Ovary (tissue), 7 donors: ENCODE measurements at regions not wholly inside any gene's neighbourhood (a gene's known extent, or its start where the extent isn't known, plus 50 kb on each side); places are given as distances from the start of the nearest gene placed in this dataset.

Experiments
- DNase-seq, 5 donors: peaks; one replicate each; pipeline ENCODE4 v3.0.0-alpha.2; 2019 to 2020
- H3K27ac ChIP-seq, 2 donors: fragments of 200-600 bp; one replicate each; pipeline versions ENCODE4 v1.5.1 to v1.8.0; 2019 to 2022
- H3K27me3 ChIP-seq: fragments of 200-600 bp; one replicate; pipeline ENCODE4 v1.8.0; 2022
- H3K36me3 ChIP-seq: fragments of 200-600 bp; sonication (generic); one replicate; pipeline ENCODE4 v1.5.1; 2019
- H3K4me1 ChIP-seq: one replicate; pipeline ENCODE4 v1.8.1; 2013; ENCODE audit warnings: mild to moderate bottlenecking, moderate library complexity; ENCODE audit not compliant: insufficient read depth
- H3K4me3 ChIP-seq: fragments of 200-600 bp; sonication (generic); one replicate; pipeline ENCODE4 v1.5.1; 2017
- H3K9me3 ChIP-seq, 2 donors: fragments of 200-600 bp in 1 of 2; sonication (generic) in 1 of 2; one replicate each; pipeline versions ENCODE4 v1.5.1 to v1.8.1; 2013 to 2019; ENCODE audit warnings: mild to moderate bottlenecking in 1 of 2, moderate library complexity in 1 of 2
- CTCF ChIP-seq, 3 donors: fragments of 450-650 bp in 2 of 3; fragments of 200-600 bp in 1 of 3; IDR thresholded peaks; one replicate each; pipeline versions ENCODE4 v1.5.1 to v1.8.0; 2016 to 2022; ENCODE audit warnings: antibody characterized with exemption in 3 of 3, mild to moderate bottlenecking in 1 of 3
- EP300 ChIP-seq: sonication (generic); formaldehyde crosslinking; IDR thresholded peaks from one replicate; pipeline ENCODE4 v1.6.1; 2017; ENCODE audit warnings: antibody characterized with exemption
- POLR2A ChIP-seq: fragments of 450-650 bp; IDR thresholded peaks from one replicate; pipeline ENCODE4 v1.6.1; 2017; ENCODE audit warnings: antibody characterized with exemption, mild to moderate bottlenecking, moderate library complexity
- WGBS, 3 donors: extraction: QIAGEN DNeasy Blood & Tissue Kit in 1 of 3; methylation state at CpG; one replicate each; pipeline versions ENCODE4 v1.1.5 to v1.1.7; 2013 to 2017; 5-methylcytosine and 5-hydroxymethylcytosine counted together
- intact Hi-C, 4 donors: fragments of 100-400 bp; cut with DNase I; formaldehyde crosslinking; loops; one replicate each; pipeline versions ENCODE4 v1.11.0 to v1.15.1; 2022 to 2023
- donor health status: DM: no; HTN: no; CAD: no; lungs with moderate emphysema.
- donor health status: DM: no; HTN: no; CAD: no.
- donor health status: Bipolar disorder and iron deficiency.
- donor health status: DM: no; HTN: no; CAD: no.
- donor health status: DM: yes; HTN: yes; CAD: no.

DNA sequence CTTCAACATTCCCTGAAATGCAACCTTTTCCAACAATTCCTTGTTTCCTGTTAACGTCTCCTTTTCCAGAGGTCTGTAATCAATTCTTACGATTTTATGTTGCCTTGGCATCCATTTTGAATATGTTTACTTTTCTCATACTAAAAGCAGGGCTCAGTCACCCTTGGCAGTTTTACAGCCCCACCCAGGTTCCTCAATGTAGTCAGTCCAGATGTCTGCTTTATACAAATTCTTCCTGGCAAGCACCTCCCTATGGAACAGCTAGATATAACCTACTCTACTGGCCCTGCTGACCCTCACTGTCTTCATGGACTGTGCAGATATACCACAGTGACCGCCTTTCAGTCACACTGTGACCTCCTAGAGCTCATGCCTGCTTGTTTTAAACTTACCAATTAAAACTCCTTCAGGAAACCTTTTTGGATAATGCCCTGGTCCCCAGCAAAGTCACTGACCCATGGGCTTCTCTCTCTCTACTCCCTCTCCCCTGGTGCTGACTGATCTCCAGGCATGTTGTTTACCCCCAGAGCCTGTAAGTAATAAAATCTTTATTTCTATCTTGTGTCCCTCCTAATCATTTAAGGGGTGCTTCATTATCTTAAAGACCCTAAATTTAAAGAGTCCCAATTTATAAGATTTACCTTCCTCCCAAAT is 147.1 kb upstream of the STEAP1 start:
- H3K36me3 ChIP-seq: no peaks in the 10 kb centered on the region
- H3K27ac ChIP-seq: no peak overlapping the region
- no peak overlapping the region for H3K4me3 ChIP-seq
- WGBS, 3 donors: 55 to 79% (median 69%) methylated on average over 3 of the region's 3 CpGs
- no peaks in the 10 kb centered on the region for H3K27me3 ChIP-seq
- H3K4me1 ChIP-seq: no peaks in the 10 kb centered on the region
- intact Hi-C loops: no loop called here
- TF ChIP-seq CTCF (IDR thresholded peaks at IDR 0.05) (no peak), EP300 (no peak), POLR2A (no peak)
- H3K9me3 ChIP-seq: no peaks in the 10 kb centered on the region
- no peak for DNase-seq

DNA sequence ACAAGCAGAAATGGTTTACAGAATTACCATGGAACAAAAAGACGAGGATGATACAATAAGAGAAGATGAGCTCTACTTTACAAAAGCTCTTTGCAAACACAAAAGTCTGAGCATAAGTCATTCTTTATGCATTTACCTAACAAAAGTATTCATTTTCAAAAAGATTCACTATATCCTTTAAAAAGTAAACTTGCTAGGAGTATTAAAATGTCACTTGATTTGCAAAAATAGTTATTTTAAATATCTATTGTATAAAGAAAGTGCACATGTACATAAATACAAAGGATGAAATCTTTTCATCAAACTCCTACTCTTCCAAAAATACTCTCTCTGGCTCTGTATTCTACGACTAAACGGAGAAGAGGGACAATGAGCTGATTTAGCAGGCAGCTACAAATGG is 146.4 kb upstream of the STEAP1 start:
- intact Hi-C loops: no loop called here
- WGBS, 3 donors: 61 to 71% (median 63%) methylated on average over 3 of the region's 3 CpGs
- Histone ChIP-seq H3K36me3 (no peaks in the 10 kb centered on the region), H3K4me1 (no peaks in the 10 kb centered on the region), H3K4me3 (no peak overlapping the region), H3K27me3 (no peaks in the 10 kb centered on the region), H3K9me3 (no peaks in the 10 kb centered on the region), H3K27ac (no peak overlapping the region)
- TF ChIP-seq EP300 (no peak), CTCF (IDR thresholded peaks at IDR 0.05) (no peak), POLR2A (no peak)
- DNase-seq: no peak

DNA sequence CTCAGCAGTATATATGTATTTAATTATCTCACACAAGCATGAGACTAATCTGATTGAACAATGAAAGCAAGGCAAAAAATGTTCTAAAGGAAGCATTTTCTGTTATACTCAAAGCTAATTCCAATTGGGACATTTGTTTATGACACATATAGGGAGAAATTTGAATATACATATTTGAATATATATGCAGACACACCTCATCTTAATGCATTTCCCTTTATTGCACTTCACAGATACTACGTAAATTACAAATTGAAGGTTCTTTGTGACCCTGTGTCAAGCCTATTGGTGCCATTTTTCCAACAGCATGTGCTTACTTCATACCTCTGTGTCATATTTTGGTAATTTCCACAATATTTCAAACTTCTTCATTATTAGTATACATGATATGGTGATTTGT is 132.1 kb upstream of the STEAP1 start:
- TF ChIP-seq CTCF (IDR thresholded peaks at IDR 0.05) (no peak), POLR2A (no peak), EP300 (no peak)
- H3K9me3 ChIP-seq: no peaks in the 10 kb centered on the region
- intact Hi-C loops: no loop called here
- no peaks in the 10 kb centered on the region for H3K4me1 ChIP-seq
- no peak overlapping the region for H3K27ac ChIP-seq
- no peaks in the 10 kb centered on the region for H3K36me3 ChIP-seq
- H3K4me3 ChIP-seq: no peak overlapping the region
- 0 to 86% (median 80%) methylated on average over 1 of the region's 1 CpG for WGBS, 3 donors
- H3K27me3 ChIP-seq: no peaks in the 10 kb centered on the region
- DNase-seq: no peak

GRCh38 chr7:90025771-90026170 is 128.5 kb upstream of the STEAP1 start:
- TF ChIP-seq EP300 (no peak), CTCF (IDR thresholded peaks at IDR 0.05) (no peak), POLR2A (no peak)
- no peaks in the 10 kb centered on the region for H3K9me3 ChIP-seq
- no peaks in the 10 kb centered on the region for H3K27me3 ChIP-seq
- no peak overlapping the region for H3K4me3 ChIP-seq
- WGBS, 3 donors: 82 to 95% (median 93%) methylated on average over 1 of the region's 1 CpG
- DNase-seq: no peak
- intact Hi-C loops: no loop called here
- H3K36me3 ChIP-seq: no peaks in the 10 kb centered on the region
- H3K4me1 ChIP-seq: no peaks in the 10 kb centered on the region
- no peak overlapping the region for H3K27ac ChIP-seq
